ENCODE measurements at regions not wholly inside any gene's neighbourhood (a gene's known extent, or its start where the extent isn't known, plus 50 kb on each side); places are given as distances from the start of the nearest gene placed in this dataset.
A peak's percentile ranks its signal among the peaks of the same experiment; 100 is the strongest.

DNA sequence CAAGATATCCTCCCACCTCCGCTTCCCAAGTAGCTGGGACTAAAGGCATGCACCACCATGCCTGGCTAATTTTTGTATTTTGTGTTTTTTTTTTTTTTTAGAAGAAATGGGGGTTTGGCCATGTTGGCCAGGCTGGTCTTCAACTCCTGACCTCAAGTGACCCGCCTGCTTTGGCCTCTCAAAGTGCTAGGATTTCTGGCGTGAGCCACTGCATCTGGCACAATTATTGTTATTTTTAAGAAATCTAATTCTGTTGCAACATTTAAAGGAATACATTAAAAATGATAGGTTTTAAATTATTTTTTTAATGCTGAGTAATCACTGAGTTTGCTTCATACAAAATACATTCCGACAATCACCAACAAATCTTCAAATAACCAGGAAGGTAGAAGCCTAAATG lies 178.1 kb upstream of the SEMA3E start:
- Histone ChIP-seq H3K36me3 (ENCODE audit: low read depth) (no peaks in the 10 kb centered on the region), H4K20me1 (ENCODE audit: insufficient read depth) (no peaks in the 10 kb centered on the region), H3K4me3 (no peak overlapping the region), H3K9me3 (ENCODE audit: low read depth) (no peaks in the 10 kb centered on the region), H3F3A (ENCODE audit: insufficient read depth) (peaks cover 8% of the 10 kb centered on the region; the same call in 1 of the 2 replicates), H3K9me2 (ENCODE audit: insufficient read depth) (no peaks in the 10 kb centered on the region), H3K4me1 (ENCODE audit: insufficient read depth) (peaks cover 8% of the 10 kb centered on the region), H3K79me2 (ENCODE audit: insufficient read depth) (no peaks in the 10 kb centered on the region), H3K4me2 (ENCODE audit: unreplicated experiment) (no peak overlapping the region), H3K27me3 (replicated peaks; ENCODE audit: insufficient read depth) (no peaks in the 10 kb centered on the region), H3K9ac (no peak overlapping the region), H3K27ac (no peak overlapping the region), H2AFZ (no peak overlapping the region)
- no peak for TF ChIP-seq EZH2 (IDR thresholded peaks at IDR 0.05; ENCODE audit: insufficient read depth, poor library complexity, severe bottlenecking)
- no peak for TF ChIP-seq EZH2phosphoT487 (IDR thresholded peaks at IDR 0.05; ENCODE audit: insufficient read depth, low read depth)
- in situ Hi-C loops (cut with MboI), result no loop called here
- 48% methylated on average over 4 of the region's 4 CpGs for WGBS, 2 experiments (ENCODE audit: low coverage in 1 of 2, low lambda C conversion rate in 2 of 2, missing lambda C conversion rate in 2 of 2)
- DNase-seq, result no peak

DNA sequence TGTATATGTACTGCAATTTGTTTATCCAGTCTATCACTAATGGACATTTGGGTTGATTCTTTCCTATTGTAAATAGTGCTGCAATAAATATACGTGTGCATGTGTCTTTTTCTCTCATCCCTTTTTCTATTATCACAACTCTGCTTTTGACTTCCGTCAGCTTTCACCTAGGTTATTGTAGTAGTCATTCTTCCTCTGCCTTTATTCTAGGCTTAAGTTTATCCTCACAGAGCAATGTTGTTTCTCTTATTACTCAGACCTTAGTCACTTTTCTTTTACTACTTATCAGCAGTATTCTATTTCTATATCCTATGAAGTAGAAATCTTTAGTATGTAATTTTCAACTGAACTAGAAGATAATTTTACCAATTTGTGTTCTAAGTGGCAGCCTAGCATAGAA lies 175.3 kb upstream of the SEMA3E start:
- no peak overlapping the region for H2AFZ ChIP-seq
- 39 to 43% methylated on average over 2 of the region's 2 CpGs for WGBS, 2 experiments (ENCODE audit: low coverage in 1 of 2, low lambda C conversion rate in 2 of 2, missing lambda C conversion rate in 2 of 2)
- H3K4me2 ChIP-seq (ENCODE audit: unreplicated experiment), result no peak overlapping the region
- no peaks in the 10 kb centered on the region for H4K20me1 ChIP-seq (ENCODE audit: insufficient read depth)
- no peak overlapping the region for H3K9ac ChIP-seq
- H3K4me3 ChIP-seq, result no peak overlapping the region
- TF ChIP-seq EZH2phosphoT487 (IDR thresholded peaks at IDR 0.05; ENCODE audit: insufficient read depth, low read depth) (no peak), EZH2 (IDR thresholded peaks at IDR 0.05; ENCODE audit: insufficient read depth, poor library complexity, severe bottlenecking) (no peak)
- no peaks in the 10 kb centered on the region for H3K36me3 ChIP-seq (ENCODE audit: low read depth)
- no peaks in the 10 kb centered on the region for H3K9me2 ChIP-seq (ENCODE audit: insufficient read depth)
- H3K27me3 ChIP-seq (replicated peaks; ENCODE audit: insufficient read depth), result no peaks in the 10 kb centered on the region
- no peaks in the 10 kb centered on the region for H3K9me3 ChIP-seq (ENCODE audit: low read depth)
- H3F3A ChIP-seq (ENCODE audit: insufficient read depth), result peaks cover 8% of the 10 kb centered on the region; the same call in 1 of the 2 replicates
- peaks cover 8% of the 10 kb centered on the region for H3K4me1 ChIP-seq (ENCODE audit: insufficient read depth)
- in situ Hi-C loops (cut with MboI), result no loop called here
- no peak overlapping the region for H3K27ac ChIP-seq
- no peaks in the 10 kb centered on the region for H3K79me2 ChIP-seq (ENCODE audit: insufficient read depth)
- DNase-seq, result peak; percentile 50

DNA sequence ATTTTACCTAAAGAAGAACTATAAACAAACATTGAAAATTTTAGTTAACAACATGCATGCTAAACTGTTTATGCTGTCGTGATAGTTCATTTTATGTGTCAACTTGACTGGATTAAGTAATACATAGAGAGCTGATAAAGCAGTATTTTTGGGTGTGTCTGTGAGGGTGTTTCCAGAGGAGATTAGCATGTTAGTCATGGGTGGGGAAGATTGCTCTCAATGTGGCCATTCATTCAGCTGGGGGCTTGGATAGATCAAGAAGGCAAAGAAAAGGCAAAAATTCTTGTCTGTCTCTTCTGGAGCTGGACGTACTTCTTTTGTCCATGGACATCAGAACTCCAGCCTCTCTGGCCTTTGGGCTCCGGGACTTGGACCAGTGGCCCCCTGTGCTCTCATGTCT lies 172.9 kb upstream of the SEMA3E start:
- Histone ChIP-seq H3K4me3 (no peak overlapping the region), H2AFZ (no peak overlapping the region), H3K9ac (no peak overlapping the region), H3K79me2 (ENCODE audit: insufficient read depth) (no peaks in the 10 kb centered on the region), H3K9me3 (ENCODE audit: low read depth) (no peaks in the 10 kb centered on the region), H3F3A (ENCODE audit: insufficient read depth) (peaks cover 8% of the 10 kb centered on the region; the same call in 1 of the 2 replicates), H3K4me2 (ENCODE audit: unreplicated experiment) (no peak overlapping the region), H3K9me2 (ENCODE audit: insufficient read depth) (no peaks in the 10 kb centered on the region), H3K4me1 (ENCODE audit: insufficient read depth) (peaks cover 8% of the 10 kb centered on the region), H4K20me1 (ENCODE audit: insufficient read depth) (no peaks in the 10 kb centered on the region), H3K27me3 (replicated peaks; ENCODE audit: insufficient read depth) (no peaks in the 10 kb centered on the region), H3K27ac (no peak overlapping the region), H3K36me3 (ENCODE audit: low read depth) (no peaks in the 10 kb centered on the region)
- 25 to 35% methylated on average over 3 of the region's 3 CpGs for WGBS, 2 experiments (ENCODE audit: low coverage in 1 of 2, low lambda C conversion rate in 2 of 2, missing lambda C conversion rate in 2 of 2)
- TF ChIP-seq EZH2phosphoT487 (IDR thresholded peaks at IDR 0.05; ENCODE audit: insufficient read depth, low read depth) (no peak), EZH2 (IDR thresholded peaks at IDR 0.05; ENCODE audit: insufficient read depth, poor library complexity, severe bottlenecking) (no peak)
- DNase-seq, result no peak
- in situ Hi-C loops (cut with MboI), result no loop called here

- Histone ChIP-seq H3K9me2 (ENCODE audit: insufficient read depth) (no peaks in the 10 kb centered on the region), H3K9me3 (ENCODE audit: low read depth) (no peaks in the 10 kb centered on the region), H3K9ac (no peak overlapping the region), H3K79me2 (ENCODE audit: insufficient read depth) (no peaks in the 10 kb centered on the region), H3K4me2 (ENCODE audit: unreplicated experiment) (no peak overlapping the region), H3K27me3 (replicated peaks; ENCODE audit: insufficient read depth) (no peaks in the 10 kb centered on the region), H3K4me3 (no peak overlapping the region), H2AFZ (no peak overlapping the region), H3K36me3 (ENCODE audit: low read depth) (no peaks in the 10 kb centered on the region), H3K4me1 (ENCODE audit: insufficient read depth) (peaks cover 8% of the 10 kb centered on the region), H3F3A (ENCODE audit: insufficient read depth) (peaks cover 8% of the 10 kb centered on the region; the same call in 1 of the 2 replicates), H4K20me1 (ENCODE audit: insufficient read depth) (no peaks in the 10 kb centered on the region), H3K27ac (no peak overlapping the region)
- TF ChIP-seq EZH2phosphoT487 (IDR thresholded peaks at IDR 0.05; ENCODE audit: insufficient read depth, low read depth), result no peak
- in situ Hi-C loops (cut with MboI), result no loop called here
- 75 to 85% methylated on average over 4 of the region's 4 CpGs for WGBS, 2 experiments (ENCODE audit: low coverage in 1 of 2, low lambda C conversion rate in 2 of 2, missing lambda C conversion rate in 2 of 2)
- no peak for DNase-seq
Measured at GRCh38 chr7:83820641-83821040, 171.7 kb upstream of the SEMA3E start.

- Histone ChIP-seq H3K9me3 (ENCODE audit: low read depth) (no peaks in the 10 kb centered on the region), H3K4me3 (no peak overlapping the region), H3K9ac (no peak overlapping the region), H3K27me3 (replicated peaks; ENCODE audit: insufficient read depth) (no peaks in the 10 kb centered on the region), H3K36me3 (ENCODE audit: low read depth) (no peaks in the 10 kb centered on the region), H4K20me1 (ENCODE audit: insufficient read depth) (no peaks in the 10 kb centered on the region), H3K4me2 (ENCODE audit: unreplicated experiment) (no peak overlapping the region), H2AFZ (no peak overlapping the region), H3K79me2 (ENCODE audit: insufficient read depth) (no peaks in the 10 kb centered on the region), H3K27ac (no peak overlapping the region), H3K9me2 (ENCODE audit: insufficient read depth) (no peaks in the 10 kb centered on the region), H3F3A (ENCODE audit: insufficient read depth) (peaks cover 8% of the 10 kb centered on the region; the same call in 1 of the 2 replicates), H3K4me1 (ENCODE audit: insufficient read depth) (peaks cover 8% of the 10 kb centered on the region)
- TF ChIP-seq EZH2 (IDR thresholded peaks at IDR 0.05; ENCODE audit: insufficient read depth, poor library complexity, severe bottlenecking), result no peak
- no peak for TF ChIP-seq EZH2phosphoT487 (IDR thresholded peaks at IDR 0.05; ENCODE audit: insufficient read depth, low read depth)
- in situ Hi-C loops (cut with MboI), result no loop called here
- WGBS, 2 experiments (ENCODE audit: low coverage in 1 of 2, low lambda C conversion rate in 2 of 2, missing lambda C conversion rate in 2 of 2), result 16 to 22% methylated on average over 3 of the region's 3 CpGs
- DNase-seq, result no peak
Measured at GRCh38 chr7:83819911-83820310, 171.0 kb upstream of the SEMA3E start.
